Left kidney (tissue), 1 donor: ENCODE measurements at regions not wholly inside any gene's neighbourhood (a gene's known extent, or its start where the extent isn't known, plus 50 kb on each side); places are given as distances from the start of the nearest gene placed in this dataset.

Experiments
- DNase-seq: peaks from one replicate; pipeline ENCODE4 v3.0.0-alpha.2; 2013

DNA sequence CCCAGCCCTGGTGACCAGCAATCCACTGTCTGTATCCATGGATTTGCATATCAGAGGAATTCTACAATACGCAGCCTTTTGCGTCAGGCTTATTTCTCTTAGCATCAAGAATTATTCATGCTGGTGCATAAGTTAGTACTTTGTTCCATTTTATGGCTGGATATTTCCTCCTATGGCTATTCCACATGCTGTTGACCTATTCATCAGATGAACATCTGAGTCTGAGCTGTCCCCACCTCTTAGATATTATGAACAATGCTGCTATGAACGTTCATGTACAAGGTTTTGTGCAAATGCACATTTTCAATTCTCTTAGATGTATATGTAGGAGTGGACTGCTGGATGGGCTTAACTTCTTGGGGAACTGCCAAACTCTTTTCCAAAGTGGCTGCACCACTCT lies 79.0 kb upstream of the CST7 start:
- no peak for DNase-seq

DNA sequence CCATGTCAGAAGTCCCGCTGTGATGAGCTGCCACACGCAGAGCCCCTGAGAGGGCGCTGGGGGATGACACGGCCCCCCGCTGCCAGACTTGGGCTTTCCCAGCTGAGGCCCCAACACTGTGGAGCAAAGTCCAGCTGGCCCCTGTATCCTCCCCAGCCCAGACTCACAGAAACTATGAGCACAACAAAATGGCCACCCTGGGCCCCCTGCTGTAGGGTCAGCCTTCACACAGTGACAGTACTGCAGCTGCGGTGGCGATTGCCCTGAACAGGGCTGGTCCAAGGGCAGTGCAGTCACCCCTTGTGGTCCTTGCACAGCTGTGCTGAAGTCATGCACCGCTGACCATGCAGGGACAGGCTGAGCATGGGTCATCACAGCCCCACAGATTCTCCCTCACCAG lies 78.2 kb upstream of the CST7 start:
- peak; percentile 31 for DNase-seq

DNA sequence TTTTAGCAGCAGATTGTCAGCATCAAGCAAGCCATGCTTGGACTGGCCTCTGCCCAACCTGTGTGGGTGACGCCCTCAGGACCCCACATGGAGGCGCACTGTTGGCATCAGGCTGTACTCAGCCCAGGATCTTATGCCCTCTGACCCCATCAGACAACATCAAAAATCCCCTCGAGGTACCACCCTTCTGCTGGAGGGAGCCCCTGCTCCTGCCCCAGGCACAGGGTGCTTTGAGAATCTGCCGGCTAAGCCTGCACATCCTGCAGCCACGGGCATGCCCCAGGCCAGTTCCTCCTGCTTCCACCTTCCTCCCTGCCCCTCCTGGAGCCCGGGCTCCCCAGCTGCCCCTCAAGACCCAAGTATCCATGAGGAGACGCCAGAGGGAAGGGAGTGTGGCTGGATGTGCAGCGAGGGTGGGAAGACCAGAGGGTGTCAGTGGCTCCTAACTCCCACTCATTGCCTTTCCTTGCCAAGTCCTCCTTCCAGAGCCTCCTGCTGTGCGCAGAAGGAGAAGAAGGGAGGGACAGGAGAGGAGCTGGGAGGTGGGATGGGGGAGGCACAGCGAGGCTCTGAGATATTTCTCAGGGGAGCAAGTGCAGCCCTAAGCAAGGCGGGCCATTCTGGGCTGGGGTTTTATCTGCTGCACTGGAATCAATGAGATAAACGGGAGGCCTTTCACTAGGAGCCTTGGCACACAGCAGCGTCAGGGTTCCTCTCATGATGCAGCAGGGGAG lies 77.4 kb upstream of the CST7 start:
- no peak for DNase-seq

DNA sequence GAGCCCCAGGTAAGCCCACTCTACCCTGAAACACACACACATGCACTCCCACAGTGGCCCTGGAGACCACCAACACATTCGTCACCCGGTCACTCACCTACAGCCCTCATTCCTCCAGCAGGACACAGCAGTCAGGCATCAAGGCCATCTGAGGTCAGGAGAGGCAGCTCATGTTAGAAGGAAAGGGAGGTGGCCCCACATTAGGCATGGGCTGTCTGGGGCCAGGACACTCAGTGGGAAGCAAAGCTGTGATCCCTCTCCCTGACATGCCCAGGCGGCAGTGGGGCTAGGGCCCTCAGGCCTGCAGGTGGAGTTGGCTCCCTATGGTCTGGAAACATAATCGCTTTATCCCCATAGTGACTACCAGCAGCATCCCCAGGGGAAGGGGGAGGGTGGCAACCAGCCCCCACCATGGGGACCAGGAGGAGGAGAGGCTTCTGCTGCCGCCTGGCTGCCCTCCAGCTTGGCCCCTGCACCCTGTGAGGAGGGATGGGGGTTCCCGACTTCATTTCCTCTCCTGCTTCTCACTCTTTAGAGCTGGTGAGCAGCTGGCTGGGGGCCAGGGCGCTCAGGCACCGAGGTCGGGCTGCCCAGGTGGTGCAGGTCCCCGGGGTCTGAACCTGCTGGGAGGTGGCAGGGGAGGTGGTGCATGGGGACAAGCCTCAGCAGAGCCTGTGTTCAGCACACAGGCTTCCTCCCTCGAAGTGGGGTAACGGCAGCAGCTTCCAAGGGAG lies 76.6 kb upstream of the CST7 start:
- no peak for DNase-seq

DNA sequence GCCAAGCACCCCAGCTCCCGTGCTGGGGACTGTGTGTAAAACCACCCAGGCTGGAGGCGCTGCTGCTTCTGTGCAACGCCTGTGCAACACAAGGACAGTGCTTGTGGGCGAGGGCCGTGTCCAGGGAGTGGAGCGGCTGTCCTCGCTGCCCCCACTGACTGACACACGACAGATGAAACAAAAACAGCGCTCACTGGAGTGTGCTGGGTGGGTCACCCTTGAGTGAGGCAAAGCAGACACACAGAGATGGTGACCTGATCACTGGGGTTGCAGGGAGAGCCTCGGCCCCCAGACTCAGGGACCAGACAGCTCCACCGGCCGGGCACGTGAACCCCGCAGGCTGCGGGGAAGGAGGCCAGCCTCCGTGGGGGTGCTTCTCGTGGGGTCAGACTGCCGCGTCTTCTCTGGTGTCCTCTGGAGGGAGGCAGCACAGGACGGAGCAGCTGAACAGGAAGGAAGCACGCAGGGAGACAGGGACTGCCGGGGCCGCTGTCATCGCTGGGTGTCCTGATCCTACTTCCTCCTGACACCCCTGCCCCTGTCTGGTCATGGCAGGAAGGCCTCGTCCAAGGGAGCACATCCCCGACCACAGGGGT lies 75.9 kb upstream of the CST7 start:
- no peak for DNase-seq

DNA sequence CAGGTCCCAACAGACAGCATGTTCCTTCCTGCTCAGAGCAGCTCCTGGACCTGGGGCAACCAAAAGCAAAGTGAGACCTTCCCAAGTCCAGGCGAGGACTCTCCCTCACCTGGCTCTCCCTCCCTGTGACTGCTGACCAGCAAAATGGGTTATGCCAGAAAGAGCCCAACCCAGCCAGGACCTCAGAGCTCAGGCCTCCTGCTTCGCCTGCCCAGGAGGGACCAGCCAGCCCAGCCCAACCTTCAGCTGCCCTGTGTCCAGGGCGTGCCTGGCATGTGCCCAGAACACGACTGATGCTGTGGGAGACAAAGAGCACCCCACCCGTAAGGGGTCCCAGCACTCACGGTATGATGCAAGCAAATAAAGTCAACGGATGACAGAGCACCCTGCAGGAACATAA lies 74.0 kb upstream of the CST7 start:
- no peak for DNase-seq

DNA sequence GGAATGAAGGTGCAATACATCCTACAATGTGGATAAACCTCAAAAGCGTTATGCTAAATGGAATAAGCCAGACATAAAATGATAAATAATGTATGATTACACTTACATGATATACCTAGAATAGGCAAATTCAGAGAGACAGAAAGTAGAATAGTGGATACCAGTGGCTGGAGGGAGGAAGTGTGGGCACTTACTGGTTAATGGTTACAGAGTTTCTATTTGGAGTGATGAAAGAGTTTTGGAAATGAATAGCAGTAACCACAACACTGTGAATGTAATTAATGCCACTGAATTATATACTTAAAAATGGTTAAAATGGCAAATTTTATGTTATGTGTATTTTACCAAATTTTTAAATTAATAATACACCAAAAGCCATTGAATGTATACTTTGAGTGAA lies 71.4 kb upstream of the CST7 start:
- no peak for DNase-seq

DNA sequence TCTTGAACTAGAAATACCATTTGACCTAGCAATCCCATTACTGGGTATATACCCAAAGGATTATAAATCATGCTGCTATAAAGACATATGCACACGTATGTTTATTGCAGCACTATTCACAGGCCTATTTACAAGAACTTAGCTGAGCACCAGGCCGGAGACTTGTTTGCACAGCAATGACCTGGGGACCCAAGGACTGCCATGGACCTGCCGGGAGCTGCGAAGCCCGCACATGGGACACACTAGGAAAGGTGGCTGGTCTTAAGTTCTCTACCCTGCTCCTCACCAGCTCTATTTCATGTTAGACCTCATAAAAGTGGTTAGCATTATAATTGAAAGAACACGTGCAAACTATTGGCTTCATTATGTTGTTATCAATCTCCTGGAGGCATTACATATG lies 70.4 kb upstream of the CST7 start:
- no peak for DNase-seq

DNA sequence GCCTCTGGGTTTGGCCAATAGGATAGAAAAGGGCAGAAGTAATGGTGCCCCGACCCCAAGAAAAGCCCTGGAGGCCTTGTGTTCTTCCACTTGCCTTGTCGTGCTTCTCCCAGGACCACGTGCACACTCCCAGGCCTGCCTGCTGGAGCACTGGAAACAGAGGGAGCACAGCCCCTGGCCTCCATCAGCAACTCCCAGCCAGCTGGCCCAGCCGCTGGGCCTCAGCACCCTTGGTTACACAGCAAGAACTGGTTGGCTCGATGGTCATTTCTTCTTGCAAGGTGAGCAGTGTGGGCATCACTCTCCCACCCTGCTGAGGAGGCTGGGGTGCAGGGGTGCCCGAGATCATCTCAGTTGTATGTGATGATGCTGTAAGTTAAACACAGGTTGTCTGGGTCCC lies 69.2 kb upstream of the CST7 start:
- DNase-seq = no peak

DNA sequence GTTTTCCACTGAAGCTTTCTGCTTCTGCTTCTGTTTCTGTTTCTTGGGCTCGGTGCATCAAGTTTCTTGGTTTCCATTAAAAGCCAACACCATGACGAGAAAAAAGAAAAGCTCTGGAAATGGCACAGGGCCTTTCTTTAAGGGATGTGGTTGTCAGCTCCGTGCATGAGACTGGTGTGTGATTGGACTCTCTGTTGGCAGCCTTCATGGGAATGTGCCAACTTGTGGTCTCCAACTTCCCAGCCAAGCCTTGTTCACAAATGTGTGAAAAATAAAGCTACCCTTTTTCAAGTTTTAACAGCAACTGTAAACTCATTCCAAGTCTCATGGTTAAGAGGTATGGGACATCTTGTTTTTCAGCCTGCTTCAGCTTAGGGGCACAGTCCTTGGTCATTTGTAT lies 68.7 kb upstream of the CST7 start:
- DNase-seq = no peak

DNA sequence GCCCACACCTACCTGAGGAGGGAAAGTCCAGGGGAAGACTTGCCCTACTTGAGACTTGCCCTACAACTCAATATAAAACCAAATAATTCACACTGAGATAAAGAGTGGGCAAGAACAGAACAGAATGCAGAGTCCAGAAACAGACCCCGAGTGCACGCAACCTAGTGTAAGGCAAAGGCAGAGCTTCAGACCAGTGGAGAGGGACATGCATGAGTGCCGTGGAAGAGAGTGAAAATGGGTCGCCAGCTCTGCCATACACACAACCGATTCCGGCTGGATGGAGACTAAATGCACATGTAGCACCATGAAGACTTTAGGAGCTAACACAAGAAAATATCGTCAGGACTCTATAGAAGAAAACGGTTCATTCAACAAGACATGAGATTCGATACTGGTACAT lies 58.8 kb upstream of the CST7 start:
- no peak for DNase-seq

DNA sequence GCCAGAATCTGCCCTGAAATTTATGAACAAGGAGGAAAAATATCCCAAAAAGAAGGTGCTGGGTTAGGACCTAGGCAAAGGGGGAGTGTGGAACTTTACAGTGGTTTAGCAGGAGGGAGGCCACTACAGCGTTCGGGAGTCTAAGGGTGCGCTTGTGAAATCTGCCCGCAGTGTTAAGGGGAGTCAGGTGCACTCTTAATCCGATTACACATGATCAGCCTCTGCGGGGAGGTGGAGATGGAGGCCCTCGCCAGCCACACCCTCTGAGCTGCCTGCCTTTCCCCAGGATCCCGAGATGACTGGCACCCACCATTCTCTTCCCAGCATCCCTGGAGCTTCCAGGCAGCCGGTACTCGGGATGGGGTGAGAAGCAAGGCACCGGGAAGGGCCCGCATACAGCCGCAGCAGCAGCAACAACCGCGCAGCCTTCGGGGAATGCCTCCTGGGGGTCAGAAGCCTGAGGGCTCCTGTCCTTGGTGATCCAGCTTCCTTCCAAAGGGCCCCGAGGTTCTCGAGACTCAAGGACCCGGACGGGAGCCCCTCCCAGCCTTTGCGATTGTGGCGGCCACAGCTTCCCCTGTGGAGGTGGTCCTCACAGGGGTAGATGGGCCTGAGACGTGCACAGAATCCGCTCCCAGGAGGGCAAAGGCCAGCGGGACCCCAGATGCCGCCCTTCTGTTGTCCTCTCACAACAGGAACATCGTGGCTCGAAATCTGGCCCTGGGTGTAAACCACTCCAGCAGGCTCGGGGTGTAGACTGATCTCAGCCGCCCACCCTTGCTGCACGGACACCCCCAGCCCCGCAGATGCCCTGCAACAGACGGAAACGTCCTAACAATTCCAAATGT lies 57.3 kb upstream of the CST7 start:
- no peak for DNase-seq

DNA sequence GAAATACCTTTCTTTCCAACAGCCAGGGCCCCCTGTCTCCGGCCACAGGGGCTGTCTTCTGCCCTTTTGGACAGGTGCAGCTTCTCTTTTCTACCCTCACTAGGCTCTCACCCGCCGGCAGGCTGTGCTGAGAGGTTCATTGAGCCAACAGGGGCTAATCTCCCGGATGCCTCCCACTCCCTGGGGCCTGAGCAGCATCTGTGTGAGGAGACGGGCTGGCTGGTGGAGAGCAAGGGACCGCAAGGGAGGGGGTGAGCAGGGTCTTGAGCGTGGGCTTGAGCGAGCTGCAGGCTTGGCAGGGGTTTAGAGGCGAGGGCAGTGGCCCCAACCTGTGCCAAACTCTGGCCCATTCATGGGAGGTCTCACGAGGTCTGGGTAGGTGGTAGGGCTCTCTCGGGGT lies 56.5 kb upstream of the CST7 start:
- no peak for DNase-seq

DNA sequence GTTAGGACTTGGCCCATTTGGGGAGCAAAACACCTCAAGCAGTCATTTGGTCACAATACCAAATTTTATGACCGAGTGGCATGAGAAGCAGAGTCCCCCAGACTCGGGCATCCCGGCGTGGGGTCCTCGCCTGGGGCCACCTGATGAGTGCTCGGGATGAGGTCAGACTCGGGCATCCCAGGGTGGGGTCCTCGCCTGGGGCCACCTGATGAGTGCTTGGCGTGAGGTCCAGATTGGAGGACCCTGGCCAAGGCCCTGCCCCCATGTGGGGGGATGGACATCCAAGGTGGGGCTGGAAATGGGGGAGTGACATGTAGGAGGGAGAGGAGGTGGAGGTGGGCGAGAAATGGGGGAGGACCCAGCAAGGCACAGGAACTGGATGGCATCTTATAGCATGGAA lies 56.1 kb upstream of the CST7 start:
- no peak for DNase-seq

DNA sequence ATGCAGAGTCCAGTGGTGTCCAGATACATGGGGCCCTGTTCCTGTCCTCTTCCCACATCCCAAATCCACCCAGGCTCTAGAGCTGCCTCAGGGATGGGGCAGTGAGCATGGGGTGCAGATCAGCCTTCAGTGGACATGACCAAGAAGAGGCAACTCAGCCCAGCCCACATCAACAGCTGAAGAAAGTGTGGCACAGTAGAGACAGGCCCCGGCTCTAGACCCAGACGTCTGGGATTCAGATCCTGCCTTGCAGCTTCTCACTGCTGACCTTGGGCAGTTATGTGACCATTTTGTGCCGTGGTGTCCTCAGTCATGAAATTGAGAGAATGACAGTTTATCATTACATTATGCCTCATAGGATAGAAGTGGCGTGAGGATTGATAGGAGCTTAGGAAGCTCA lies 54.6 kb upstream of the CST7 start:
- no peak for DNase-seq

DNA sequence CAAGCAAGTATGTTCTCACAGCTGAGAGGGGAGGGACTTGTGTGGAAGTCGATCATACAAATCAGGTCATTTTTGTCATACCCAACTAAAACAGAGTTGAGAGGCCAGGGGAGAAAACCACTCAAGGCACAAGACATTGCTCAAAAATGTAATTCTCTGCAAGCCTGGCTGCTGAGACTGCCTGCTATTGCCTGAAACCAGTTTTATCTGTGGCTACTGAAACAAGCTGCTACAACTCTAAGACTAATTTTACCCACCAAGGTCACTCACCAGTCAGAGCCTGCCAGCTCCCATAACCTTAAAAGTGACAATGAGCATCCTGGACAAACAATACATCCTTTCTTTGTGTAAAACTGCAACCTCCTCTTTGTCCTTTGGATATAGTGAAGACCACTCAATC lies 54.1 kb upstream of the CST7 start:
- DNase-seq = no peak

DNA sequence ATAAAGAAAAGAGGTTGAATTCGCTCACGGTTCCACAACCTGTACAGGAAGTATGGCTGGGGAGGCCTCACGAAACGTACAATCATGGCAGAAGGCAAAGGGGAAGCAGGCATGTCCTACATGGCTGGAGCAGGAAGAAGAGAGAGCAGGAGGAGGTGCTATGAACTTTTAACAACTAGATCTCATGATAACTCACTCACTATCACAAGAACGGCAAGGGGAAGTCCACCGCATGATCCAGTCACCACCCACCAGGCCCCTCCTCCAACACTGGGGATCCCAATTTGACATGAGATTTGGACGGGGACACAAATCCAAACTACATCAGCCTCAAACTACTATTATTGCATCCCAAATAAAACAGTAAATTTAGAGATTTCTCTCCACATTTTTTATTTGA lies 53.6 kb upstream of the CST7 start:
- no peak for DNase-seq

DNA sequence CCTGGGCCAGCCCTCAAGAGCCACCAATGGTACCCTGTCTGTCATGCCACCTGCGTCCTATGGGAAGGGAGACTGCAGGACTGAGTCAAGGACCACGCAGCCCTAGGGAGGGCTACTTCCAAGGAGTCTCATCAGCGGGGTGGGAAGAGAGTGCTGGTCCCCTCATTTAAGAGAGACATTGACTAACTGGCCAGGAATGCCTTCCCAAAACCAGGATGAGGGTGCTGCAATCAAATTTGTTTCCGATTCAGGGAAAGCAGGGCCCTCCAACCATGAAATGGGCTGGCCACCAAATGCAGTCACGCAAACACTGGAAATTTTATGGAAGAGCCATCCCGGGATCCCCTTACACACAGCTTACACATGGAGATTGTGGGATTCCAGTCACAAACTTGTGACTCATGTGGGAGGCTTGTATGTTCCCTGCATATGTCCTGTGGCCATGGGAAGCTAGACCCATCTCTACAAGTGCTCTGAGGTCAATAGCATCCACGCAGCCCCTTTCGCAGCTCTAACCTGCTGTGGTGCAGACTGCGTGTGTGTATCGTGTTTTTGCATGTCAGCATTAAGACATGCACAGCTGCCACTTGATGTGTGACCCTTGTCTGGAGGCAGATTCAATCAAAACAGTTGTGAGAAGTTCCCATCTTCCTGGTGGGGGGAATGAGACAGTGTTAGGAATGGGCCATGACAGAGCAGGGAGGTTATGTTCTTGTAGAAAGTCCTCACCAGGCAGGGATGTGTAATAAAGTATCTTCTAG lies 53.0 kb upstream of the CST7 start:
- no peak for DNase-seq

DNA sequence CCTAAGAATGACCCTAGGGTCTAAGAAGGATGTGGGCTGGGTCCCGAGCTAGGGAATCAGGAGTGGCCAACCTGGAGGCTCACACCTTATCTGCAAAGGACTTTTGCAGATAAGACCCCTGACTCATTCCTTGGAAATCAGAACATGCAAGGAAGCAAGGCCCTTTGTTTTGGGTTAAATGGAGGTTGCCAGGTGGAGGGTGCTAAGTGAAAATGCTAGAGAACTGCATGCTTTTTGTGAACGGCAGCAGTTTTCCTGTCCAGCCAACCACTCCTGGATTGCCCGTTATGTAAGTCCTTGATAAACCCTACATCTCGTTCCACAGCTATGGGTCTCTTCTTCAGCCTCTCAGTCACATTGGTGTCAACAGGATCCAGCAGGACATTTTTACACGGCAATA lies 52.1 kb upstream of the CST7 start:
- DNase-seq = no peak

DNA sequence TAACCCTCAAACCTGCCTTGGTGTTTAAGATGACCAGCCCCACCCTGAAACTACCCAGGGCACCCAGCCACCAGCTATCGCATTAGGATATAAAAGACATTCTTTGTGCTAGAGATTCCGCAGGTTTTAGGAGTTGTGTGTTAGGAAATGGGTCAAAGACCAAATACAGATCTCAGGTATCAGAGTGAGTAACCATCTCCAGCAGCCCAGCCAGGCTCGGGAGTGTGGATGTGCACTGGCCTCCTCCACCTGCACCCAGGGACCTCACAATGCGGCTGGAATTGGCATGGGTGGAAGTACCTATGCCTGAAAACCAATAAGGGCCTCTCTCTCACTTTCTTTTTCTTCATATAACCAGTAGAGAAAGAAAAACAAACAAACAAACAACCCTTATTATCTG lies 51.1 kb upstream of the CST7 start:
- DNase-seq = no peak

DNA sequence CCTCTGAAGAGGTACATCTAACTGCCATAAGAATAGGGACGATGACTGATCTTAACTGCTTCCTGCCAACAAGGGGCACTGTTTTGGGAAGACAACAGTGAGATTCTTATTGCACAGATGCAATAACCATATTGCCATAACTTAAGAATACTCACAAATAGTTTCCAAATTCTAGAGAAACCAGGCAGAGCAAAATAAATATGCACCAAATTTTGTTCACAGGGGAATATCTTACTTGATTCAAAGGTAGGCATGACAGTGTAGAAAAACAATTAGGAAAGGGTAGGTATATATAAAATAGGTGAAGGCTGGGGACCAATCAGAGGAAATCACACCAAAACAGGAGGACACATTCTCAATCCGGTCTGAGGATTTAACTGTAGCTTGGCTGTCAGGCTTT lies 49.9 kb upstream of the CST7 start:
- no peak for DNase-seq
